ENCODE measurements at regions not wholly inside any gene's neighbourhood (a gene's known extent, or its start where the extent isn't known, plus 50 kb on each side); places are given as distances from the start of the nearest gene placed in this dataset.

DNA sequence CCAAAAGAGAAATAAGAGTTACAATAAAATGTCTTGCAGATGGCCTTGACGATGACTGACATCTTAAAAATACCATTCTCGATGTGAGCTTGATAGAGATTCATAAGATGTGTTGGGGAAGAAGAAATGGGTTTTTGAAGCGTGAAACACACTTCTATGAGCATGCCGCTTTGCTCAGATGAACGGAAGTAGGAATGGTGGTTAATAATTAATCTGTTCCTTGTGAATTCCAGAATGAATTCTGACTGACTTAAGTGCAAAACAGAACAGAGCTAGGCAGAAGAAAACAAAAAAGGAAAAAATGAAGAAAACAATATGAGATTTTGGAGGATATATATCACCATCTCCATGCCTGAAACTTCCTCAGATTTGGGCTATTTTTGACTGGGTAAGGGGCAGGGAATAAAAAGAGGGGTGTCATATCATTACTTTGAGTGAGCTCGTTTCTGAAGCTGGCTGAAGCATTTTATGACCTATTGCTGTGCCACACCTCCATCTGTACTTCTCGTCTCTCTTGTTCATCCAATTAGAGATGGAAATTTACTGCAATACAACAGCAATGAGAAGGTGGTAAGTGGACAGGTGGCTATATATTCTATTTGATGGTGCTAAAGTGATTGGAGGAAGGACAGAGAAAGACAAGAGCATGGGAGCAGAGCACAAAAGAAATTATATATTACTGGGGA lies 1152.0 kb upstream of the CDH8 start:
- Histone ChIP-seq H3K4me3 (no peak overlapping the region), H3K27me3 (no peaks in the 10 kb centered on the region), H3K27ac (no peak overlapping the region), H3K4me1 (no peaks in the 10 kb centered on the region), H3K9me3 (no peaks in the 10 kb centered on the region), H3K36me3 (no peaks in the 10 kb centered on the region)
- no peak for DNase-seq
- no peak for TF ChIP-seq POLR2A (IDR thresholded peaks at IDR 0.05)
- TF ChIP-seq, protein P1, sequence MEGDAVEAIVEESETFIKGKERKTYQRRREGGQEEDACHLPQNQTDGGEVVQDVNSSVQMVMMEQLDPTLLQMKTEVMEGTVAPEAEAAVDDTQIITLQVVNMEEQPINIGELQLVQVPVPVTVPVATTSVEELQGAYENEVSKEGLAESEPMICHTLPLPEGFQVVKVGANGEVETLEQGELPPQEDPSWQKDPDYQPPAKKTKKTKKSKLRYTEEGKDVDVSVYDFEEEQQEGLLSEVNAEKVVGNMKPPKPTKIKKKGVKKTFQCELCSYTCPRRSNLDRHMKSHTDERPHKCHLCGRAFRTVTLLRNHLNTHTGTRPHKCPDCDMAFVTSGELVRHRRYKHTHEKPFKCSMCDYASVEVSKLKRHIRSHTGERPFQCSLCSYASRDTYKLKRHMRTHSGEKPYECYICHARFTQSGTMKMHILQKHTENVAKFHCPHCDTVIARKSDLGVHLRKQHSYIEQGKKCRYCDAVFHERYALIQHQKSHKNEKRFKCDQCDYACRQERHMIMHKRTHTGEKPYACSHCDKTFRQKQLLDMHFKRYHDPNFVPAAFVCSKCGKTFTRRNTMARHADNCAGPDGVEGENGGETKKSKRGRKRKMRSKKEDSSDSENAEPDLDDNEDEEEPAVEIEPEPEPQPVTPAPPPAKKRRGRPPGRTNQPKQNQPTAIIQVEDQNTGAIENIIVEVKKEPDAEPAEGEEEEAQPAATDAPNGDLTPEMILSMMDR (IDR thresholded peaks at IDR 0.05), result no peak

DNA sequence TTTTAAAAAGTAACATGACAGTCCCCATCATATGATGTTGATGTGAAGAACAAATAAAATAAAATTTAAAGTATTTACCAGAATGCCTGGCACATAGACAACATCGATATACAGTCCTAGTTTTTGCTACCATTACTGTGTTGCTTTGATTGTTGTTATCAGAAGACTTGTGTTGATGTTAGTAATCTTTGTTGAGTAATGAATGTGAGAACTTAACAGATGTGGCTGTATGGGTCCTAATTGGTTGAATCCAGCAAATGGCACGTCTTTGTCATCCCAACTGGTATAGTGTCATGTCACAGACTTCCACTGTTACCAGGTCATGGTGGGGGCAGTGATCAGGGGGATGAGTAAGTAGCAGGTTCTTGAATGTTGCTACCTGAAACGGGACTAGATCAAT lies 1151.4 kb upstream of the CDH8 start:
- no peaks in the 10 kb centered on the region for H3K27me3 ChIP-seq
- TF ChIP-seq POLR2A (IDR thresholded peaks at IDR 0.05), result no peak
- TF ChIP-seq, protein P1 (IDR thresholded peaks at IDR 0.05), result no peak

DNA sequence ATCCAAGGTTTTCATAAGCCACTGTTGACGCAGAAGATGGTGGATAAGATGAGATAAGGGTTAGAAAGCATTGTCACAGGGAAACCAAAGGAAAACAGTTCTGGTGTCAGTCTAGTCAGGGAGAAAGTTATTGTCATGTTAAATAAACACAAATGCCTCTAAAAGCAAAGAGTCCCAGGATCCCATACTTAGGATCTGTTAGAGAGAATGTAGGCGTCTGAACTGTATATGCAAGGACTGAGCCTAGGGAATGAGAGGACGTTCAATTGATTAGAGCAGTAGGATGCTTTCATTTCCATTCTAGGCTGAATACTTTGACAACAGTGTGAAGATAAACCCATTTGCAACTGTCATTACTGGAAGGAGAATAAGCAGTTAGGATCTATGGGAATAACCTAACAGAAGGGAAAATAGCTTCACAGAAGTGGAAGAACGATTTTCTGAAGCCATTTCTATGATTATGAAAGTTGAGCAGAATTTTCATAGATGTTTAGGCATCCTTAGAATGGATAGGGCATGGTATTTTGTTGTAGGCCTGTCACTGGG lies 1149.1 kb upstream of the CDH8 start:
- Histone ChIP-seq H3K36me3 (no peaks in the 10 kb centered on the region), H3K4me3 (no peak overlapping the region), H3K9me3 (no peaks in the 10 kb centered on the region), H3K4me1 (no peaks in the 10 kb centered on the region), H3K27me3 (no peaks in the 10 kb centered on the region), H3K27ac (no peak overlapping the region)
- no peak for TF ChIP-seq POLR2A (IDR thresholded peaks at IDR 0.05)
- TF ChIP-seq, protein P1 (IDR thresholded peaks at IDR 0.05), result no peak
- no peak for DNase-seq

More for the DNA sequence above, 1151.4 kb upstream of the CDH8 start:
- no peaks in the 10 kb centered on the region for H3K4me1 ChIP-seq
- H3K36me3 ChIP-seq, result no peaks in the 10 kb centered on the region
- no peak for DNase-seq
- H3K27ac ChIP-seq, result no peak overlapping the region
- no peak overlapping the region for H3K4me3 ChIP-seq
- no peaks in the 10 kb centered on the region for H3K9me3 ChIP-seq

DNA sequence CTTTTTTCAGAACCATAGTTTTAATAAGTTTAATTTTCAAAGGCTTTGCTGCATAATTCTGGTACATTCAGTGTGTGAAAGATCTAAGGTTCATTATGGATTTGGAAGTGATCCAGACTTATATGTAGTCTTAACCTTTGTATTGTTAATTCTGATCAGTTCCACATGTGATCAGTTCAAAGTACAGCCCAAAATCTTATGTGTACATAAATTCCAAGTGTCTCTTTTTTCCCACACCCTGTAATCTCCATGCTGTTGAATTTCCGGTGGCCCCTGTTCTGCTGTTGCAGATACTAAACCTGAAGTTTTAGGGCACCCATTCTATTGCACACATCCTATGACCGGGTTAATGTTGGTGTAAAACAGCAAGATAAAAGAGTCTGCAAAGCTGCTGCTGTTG lies 1147.5 kb upstream of the CDH8 start:
- Histone ChIP-seq H3K36me3 (no peaks in the 10 kb centered on the region), H3K4me3 (no peak overlapping the region), H3K9me3 (no peaks in the 10 kb centered on the region), H3K27me3 (no peaks in the 10 kb centered on the region), H3K27ac (no peak overlapping the region), H3K4me1 (no peaks in the 10 kb centered on the region)
- TF ChIP-seq, protein P1 (IDR thresholded peaks at IDR 0.05), result no peak
- no peak for TF ChIP-seq POLR2A (IDR thresholded peaks at IDR 0.05)
- no peak for DNase-seq

DNA sequence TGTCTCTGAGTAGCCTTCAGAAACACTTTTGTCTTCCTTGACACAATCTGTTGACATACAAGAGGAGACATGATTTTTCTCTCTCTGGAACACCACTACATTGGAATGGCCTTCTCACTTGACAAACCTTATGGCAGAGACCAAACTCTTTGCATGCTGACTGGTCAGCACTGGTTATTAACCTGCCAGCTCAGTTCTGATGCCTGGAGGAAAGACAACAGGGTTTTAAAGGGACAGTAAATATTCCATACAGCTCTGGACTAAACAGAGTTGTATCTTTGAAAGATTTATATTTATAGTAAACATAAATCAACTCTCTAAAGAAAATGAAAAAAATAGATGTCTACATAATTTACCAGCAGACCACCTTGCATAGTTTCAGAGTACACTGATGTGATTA lies 1139.1 kb upstream of the CDH8 start:
- H3K4me3 ChIP-seq, result no peak overlapping the region
- H3K27me3 ChIP-seq, result no peaks in the 10 kb centered on the region
- TF ChIP-seq, protein P1 (IDR thresholded peaks at IDR 0.05), result no peak
- TF ChIP-seq POLR2A (IDR thresholded peaks at IDR 0.05), result no peak
- H3K9me3 ChIP-seq, result no peaks in the 10 kb centered on the region
- H3K36me3 ChIP-seq, result no peaks in the 10 kb centered on the region
- DNase-seq, result no peak
- no peak overlapping the region for H3K27ac ChIP-seq
- no peaks in the 10 kb centered on the region for H3K4me1 ChIP-seq
